Natural killer cell (primary cell): ENCODE measurements at regions not wholly inside any gene's neighbourhood (a gene's known extent, or its start where the extent isn't known, plus 50 kb on each side); places are given as distances from the start of the nearest gene placed in this dataset.

ENCODE experiments used
- ATAC-seq, 3 donors: fragments of 150-1000 bp in 2 of 3; fragments of 200-7000 bp in 1 of 3; cut with Tn5 transposase; 1 replicate in 1 of 3; 2 replicates in 2 of 3; pipeline ENCODE4 v1.10.0; 2021; ENCODE audit warnings: mild to moderate bottlenecking in 2 of 3, moderate library complexity in 2 of 3
- DNase-seq, 2 donors: peaks; one replicate each; pipeline versions ENCODE4 v3.0.0 to v3.0.0-alpha.2; 2013 to 2021; ENCODE audit warnings: mixed read lengths in 1 of 2
- H3K27ac ChIP-seq: one replicate; pipeline ENCODE4 v1.5.1; 2013; ENCODE audit warnings: mild to moderate bottlenecking, low read length
- H3K27me3 ChIP-seq: one replicate; pipeline ENCODE4 v1.6.1; 2013; ENCODE audit warnings: low read length; ENCODE audit not compliant: control insufficient read depth, insufficient read depth
- H3K36me3 ChIP-seq: one replicate; pipeline ENCODE4 v1.6.1; 2013; ENCODE audit warnings: low read length; ENCODE audit not compliant: control insufficient read depth, insufficient read depth
- H3K4me1 ChIP-seq: one replicate; pipeline ENCODE4 v1.6.1; 2013; ENCODE audit warnings: low read length; ENCODE audit not compliant: control insufficient read depth, insufficient read depth
- H3K4me3 ChIP-seq: one replicate; pipeline ENCODE4 v1.5.1; 2013; ENCODE audit warnings: low read length
- H3K9me3 ChIP-seq: one replicate; pipeline ENCODE4 v1.6.1; 2013; ENCODE audit warnings: low read length; ENCODE audit not compliant: control insufficient read depth, insufficient read depth
- H3K27ac Mint-ChIP-seq, 2 donors: one replicate each; pipeline ENCODE4 v1.8.0; 2022; ENCODE audit warnings: mild to moderate bottlenecking in 2 of 2, mixed read lengths in 2 of 2, moderate library complexity in 1 of 2
- H3K27me3 Mint-ChIP-seq, 2 donors: one replicate each; pipeline ENCODE4 v1.8.0; 2022; ENCODE audit warnings: low read depth in 2 of 2, mixed read lengths in 2 of 2
- H3K36me3 Mint-ChIP-seq: one replicate; pipeline ENCODE4 v1.8.0; 2022; ENCODE audit warnings: mixed read lengths
- H3K4me1 Mint-ChIP-seq, 2 donors: one replicate each; pipeline ENCODE4 v1.8.0; 2022; ENCODE audit warnings: mixed read lengths in 2 of 2
- H3K4me3 Mint-ChIP-seq: one replicate; pipeline ENCODE4 v1.8.0; 2022; ENCODE audit warnings: mild to moderate bottlenecking, moderate library complexity, mixed read lengths
- H3K9me3 Mint-ChIP-seq, 2 donors: one replicate each; pipeline ENCODE4 v1.8.0; 2022; ENCODE audit warnings: mixed read lengths in 2 of 2
- CTCF ChIP-seq: fragments of 200-600 bp; IDR thresholded peaks from one replicate; pipeline ENCODE4 v1.8.0; 2022; ENCODE audit warnings: antibody characterized with exemption
- WGBS: methylation state at CpG from one replicate; pipeline ENCODE4 v1.1.7; 2013; ENCODE audit warnings: missing lambda C conversion rate; ENCODE audit not compliant: insufficient coverage; 5-methylcytosine and 5-hydroxymethylcytosine counted together
- intact Hi-C: fragments of 100-400 bp; cut with micrococcal nuclease; formaldehyde crosslinking; loops from one replicate; pipeline ENCODE4 v1.14.2; 2022

- no peaks in the 10 kb centered on the region for H3K36me3 Mint-ChIP-seq
- H3K4me1 Mint-ChIP-seq, result peaks cover 0 to 5% of the 10 kb centered on the region in 2 donors
- Histone ChIP-seq H3K36me3 (no peaks in the 10 kb centered on the region), H3K9me3 (no peaks in the 10 kb centered on the region), H3K4me3 (no peak overlapping the region), H3K27me3 (peaks cover 12% of the 10 kb centered on the region), H3K27ac (no peak overlapping the region), H3K4me1 (no peaks in the 10 kb centered on the region)
- WGBS, result 84% methylated on average over 13 of the region's 13 CpGs
- no peak overlapping the region for H3K27ac Mint-ChIP-seq
- no peak overlapping the region for H3K4me3 Mint-ChIP-seq
- H3K27me3 Mint-ChIP-seq, result peaks cover 18 to 20% of the 10 kb centered on the region in 2 donors
- TF ChIP-seq CTCF, result no peak
- intact Hi-C loops, result no loop called here
- no peaks in the 10 kb centered on the region for H3K9me3 Mint-ChIP-seq
- DNase-seq (no peak), ATAC-seq (no peak)
Observed at GRCh38 chr7:1364906-1365570, 94.2 kb downstream of the MICALL2 start.

GRCh38 chr7:1365846-1366245 is 93.4 kb downstream of the MICALL2 start:
- Mint-ChIP-seq H3K4me1 (peaks cover 0 to 5% of the 10 kb centered on the region in 2 donors), H3K36me3 (no peaks in the 10 kb centered on the region), H3K27ac (no peak overlapping the region), H3K9me3 (no peaks in the 10 kb centered on the region), H3K4me3 (no peak overlapping the region), H3K27me3 (peaks cover 18 to 24% of the 10 kb centered on the region in 2 donors)
- ATAC-seq (no peak), DNase-seq (no peak)
- no peak for TF ChIP-seq CTCF
- H3K4me3 ChIP-seq, result no peak overlapping the region
- no peak overlapping the region for H3K27ac ChIP-seq
- H3K4me1 ChIP-seq, result no peaks in the 10 kb centered on the region
- H3K36me3 ChIP-seq, result no peaks in the 10 kb centered on the region
- H3K27me3 ChIP-seq, result peaks cover 17% of the 10 kb centered on the region
- 85% methylated on average over 7 of the region's 7 CpGs for WGBS
- intact Hi-C loops, result no loop called here
- H3K9me3 ChIP-seq, result no peaks in the 10 kb centered on the region

GRCh38 chr7:1366801-1367405 is 92.4 kb downstream of the MICALL2 start:
- TF ChIP-seq CTCF, result no peak
- no peak for ATAC-seq
- Histone ChIP-seq H3K4me1 (no peaks in the 10 kb centered on the region), H3K4me3 (no peak overlapping the region), H3K27ac (no peak overlapping the region), H3K9me3 (no peaks in the 10 kb centered on the region), H3K27me3 (peaks cover 18% of the 10 kb centered on the region), H3K36me3 (no peaks in the 10 kb centered on the region)
- H3K27me3 Mint-ChIP-seq, result peaks cover 18 to 24% of the 10 kb centered on the region in 2 donors
- H3K27ac Mint-ChIP-seq, result no peak overlapping the region
- H3K4me1 Mint-ChIP-seq, result peaks cover 0 to 5% of the 10 kb centered on the region in 2 donors
- no peaks in the 10 kb centered on the region for H3K9me3 Mint-ChIP-seq
- WGBS, result 48% methylated on average over 13 of the region's 13 CpGs
- intact Hi-C loops, result no loop called here
- H3K4me3 Mint-ChIP-seq, result no peak overlapping the region
- no peaks in the 10 kb centered on the region for H3K36me3 Mint-ChIP-seq
- no peak for DNase-seq
